GM18498 (cell line): ENCODE measurements at regions not wholly inside any gene's neighbourhood (a gene's known extent, or its start where the extent isn't known, plus 50 kb on each side); places are given as distances from the start of the nearest gene placed in this dataset.

Experiments used
- ATAC-seq: cut with Tn5 transposase; IDR thresholded peaks from one replicate; pipeline ENCODE4 v1.9.1; 2021; ENCODE audit warnings: mild to moderate bottlenecking, moderate library complexity; ENCODE audit not compliant: unreplicated experiment

DNA sequence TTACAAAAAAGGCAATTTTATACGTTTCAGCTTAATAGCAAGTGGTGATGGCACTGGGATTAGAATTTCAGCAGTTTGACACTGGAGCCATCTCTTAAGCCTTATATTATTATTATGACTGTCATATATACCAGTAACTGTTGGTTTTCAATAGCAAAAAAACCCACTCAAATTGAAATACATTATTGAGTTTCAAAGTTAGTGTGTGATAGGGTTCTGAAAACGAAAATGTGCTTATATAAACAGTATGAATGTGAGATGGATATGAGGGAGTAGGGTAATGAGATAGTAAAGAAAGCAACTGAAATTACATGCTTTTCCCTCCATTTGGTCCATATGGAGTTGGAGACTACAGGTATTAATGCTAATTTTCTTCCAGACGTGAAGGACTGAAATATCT is 68.6 kb upstream of the ACTBL2 start:
- ATAC-seq, result no peak

DNA sequence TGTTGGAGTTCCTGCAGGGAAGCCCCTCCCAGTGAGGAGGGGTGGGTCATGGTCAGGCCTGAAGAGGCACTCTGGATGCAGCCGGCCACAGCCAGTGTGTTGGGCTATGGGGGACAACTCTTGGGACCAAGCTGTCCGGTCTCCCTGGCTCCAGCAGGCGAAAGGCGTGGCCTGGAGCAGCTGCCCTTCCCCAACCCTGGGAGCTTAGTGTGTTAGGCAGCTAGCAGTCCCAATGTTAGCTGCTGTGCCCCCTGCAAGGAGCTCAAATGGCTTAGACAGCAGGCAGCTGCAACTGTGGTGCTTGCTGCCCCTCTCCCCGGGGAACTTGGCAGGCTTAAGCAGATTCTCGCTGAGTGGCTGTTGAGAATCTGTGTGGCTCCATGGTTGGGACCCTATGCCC is 67.5 kb upstream of the ACTBL2 start:
- no peak for ATAC-seq

DNA sequence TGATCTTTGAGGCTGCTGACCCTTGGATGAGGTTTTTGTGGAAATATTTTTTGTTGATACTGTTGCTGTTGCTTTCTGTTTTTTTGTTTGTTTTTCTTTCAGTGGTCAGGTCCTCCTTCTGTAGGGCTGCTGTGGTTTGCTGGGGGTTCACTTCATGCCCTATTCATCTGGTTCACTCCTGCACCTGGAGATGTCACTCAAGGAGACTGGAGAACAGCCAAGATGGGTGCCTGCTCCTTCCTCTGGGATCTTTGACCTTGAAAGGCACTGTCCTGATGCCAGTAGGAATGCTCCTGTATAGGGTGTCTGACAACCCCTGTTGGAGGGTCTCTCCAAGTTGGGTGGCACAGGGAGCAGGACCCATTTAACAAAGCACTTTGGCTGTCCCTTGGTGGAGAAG is 67.0 kb upstream of the ACTBL2 start:
- ATAC-seq, result no peak

DNA sequence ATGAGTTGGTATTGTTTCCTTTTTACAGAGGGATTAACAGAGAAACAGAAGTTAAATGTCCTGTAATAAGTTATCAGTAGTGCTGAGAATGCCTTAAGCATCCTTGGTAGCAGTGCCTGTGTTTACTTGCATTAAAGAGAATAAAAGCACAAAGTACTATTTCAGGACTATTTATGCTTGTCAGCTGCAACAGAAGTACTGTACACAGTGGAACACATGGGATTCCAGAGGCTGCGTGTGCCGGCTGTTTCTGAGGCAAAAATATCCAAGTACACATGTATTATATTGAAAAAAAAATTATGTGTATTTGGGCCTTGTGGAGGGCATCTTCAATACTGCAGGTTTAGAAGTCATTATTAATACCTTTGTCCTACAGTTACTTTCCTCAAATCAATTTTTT is 58.2 kb upstream of the ACTBL2 start:
- ATAC-seq, result no peak

DNA sequence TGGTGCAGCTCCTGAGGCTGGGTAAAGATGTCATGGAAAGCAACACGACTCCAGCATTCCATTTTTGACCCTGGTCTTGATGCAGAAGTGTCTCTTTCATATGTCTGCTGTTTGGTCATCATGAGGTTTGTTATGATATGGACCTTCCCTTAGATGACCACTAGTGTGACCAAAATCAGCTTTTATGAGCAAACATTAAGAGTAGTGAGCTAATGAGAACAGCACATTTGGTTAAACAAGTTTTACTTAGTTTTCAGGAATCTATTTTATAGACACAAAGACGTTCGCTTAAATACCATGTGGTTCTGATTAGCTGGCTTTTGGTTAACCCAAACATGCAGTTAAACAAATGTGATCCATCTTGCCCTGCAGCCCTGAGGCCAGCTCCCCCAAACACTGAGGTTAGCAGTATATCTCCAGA is 56.7 kb upstream of the ACTBL2 start:
- ATAC-seq, result no peak

DNA sequence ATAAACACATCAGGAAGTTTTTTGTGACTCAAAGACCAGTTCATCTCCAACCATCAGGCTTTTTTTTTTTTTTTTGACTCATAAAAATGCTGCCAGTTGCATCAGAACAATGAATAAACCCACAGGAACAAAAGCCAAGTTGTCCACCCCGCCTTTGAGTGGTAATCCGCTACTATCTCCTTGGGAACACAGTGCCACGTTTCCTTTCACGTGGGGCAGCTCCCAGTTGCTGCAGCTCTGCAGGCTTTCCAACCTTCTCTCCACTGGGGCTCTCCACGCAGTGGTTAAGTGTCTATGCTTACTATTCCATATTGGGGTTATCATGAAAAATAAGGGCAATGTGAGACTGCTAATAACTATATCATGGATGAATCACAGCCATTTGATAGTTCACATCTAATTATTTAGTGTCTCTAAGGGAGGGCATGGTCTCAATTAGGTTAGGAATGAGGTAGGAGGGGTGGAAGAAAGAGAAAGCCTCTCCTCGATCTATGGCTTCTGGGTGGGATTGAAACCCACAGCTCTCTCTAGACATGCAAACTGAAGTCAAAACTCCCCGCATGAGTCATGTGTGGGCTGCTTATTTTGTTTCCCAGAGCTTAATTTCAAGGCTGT is 55.8 kb upstream of the ACTBL2 start:
- ATAC-seq, result no peak

DNA sequence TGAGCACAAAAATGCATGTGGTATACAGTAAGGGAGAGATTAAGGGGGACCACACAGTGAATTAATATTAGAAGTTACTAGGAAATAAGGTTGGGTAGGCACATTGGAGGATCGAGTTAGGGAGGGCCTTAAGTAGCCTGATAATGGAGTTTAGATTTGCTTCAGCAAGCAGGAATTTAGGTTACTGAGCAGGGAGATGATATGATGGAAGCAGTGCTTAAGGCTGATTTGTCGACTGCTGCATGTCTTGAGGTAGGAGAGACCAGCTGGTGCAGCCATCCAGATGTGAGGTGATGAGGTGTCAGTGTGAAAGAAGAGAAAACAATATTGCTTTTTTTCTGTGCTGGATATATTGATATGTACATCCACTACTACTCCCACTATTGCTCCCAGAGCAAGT is 55.2 kb upstream of the ACTBL2 start:
- ATAC-seq, result no peak

DNA sequence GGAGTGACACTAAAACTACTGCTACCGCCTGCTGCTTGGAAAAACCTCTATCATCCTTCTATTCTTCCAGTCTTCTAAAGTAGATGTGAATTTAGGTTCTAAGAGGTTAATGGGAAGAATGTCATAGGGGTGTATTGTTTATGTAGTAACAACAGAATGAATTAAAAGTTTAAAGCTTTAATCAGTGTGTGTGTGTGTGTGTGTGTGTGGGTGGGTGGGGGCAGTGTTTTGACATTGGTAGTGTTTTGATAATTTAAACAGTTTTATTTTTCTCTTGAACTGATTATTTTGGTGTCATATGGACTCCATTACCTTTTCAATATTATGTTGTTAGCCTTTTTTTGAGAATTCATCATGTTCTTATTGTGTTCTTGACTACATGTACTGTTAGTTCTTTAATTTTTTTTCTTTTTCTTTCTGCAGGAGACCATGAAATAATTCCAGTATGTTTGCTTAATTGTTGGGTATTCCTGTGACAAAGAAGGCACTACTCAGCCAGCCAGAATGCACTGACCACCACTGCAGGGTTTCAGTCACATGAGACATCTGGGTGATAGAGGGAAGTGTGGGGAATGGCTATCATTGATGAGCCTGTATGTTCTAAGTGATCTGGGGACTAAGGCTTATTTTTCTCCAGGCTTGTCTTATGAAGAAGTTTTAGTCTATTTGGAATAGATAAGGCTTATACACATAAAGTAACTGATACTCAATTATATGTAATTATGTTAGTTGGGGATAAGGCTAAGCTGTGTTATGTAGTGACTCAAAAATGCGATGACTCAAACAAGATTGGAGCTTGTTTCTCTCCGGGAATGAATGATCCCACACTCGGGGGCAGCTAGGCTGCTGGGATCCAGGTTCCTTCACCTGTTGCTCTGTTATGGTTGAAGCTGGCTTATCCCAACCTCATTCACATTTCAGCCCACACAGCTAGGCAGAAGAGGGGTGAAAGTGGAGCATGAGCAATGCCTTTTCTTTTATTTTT is 50.2 kb upstream of the ACTBL2 start:
- ATAC-seq, result no peak
